ENCODE measurements at regions not wholly inside any gene's neighbourhood (a gene's known extent, or its start where the extent isn't known, plus 50 kb on each side); places are given as distances from the start of the nearest gene placed in this dataset.
"Not testable (repeated sequence)": the region's sequence is repeated elsewhere in the genome, so short reads cannot be mapped to it uniquely, and the experiment has no call there.

GRCh38 chr12:86634456-86635410 is 378.5 kb upstream of the MGAT4C start:
- no peak for DNase-seq

- DNase-seq, result no peak
Measured at GRCh38 chr12:86627001-86627400, 370.8 kb upstream of the MGAT4C start.

GRCh38 chr12:86623267-86623666 is 367.1 kb upstream of the MGAT4C start:
- DNase-seq, result no peak

- DNase-seq, result no peak
Measured at GRCh38 chr12:86621957-86622356, 365.8 kb upstream of the MGAT4C start.

- no peak for DNase-seq
Measured at GRCh38 chr12:86613311-86613710, 357.1 kb upstream of the MGAT4C start.

- no peak for DNase-seq
Measured at GRCh38 chr12:86608638-86609037, 352.4 kb upstream of the MGAT4C start.

GRCh38 chr12:86601550-86602308 is 345.5 kb upstream of the MGAT4C start:
- DNase-seq, result no peak

GRCh38 chr12:86600664-86601231 is 344.6 kb upstream of the MGAT4C start:
- DNase-seq, result no peak

- DNase-seq, result no peak
Measured at GRCh38 chr12:86597431-86597830, 341.2 kb upstream of the MGAT4C start.

- no peak for DNase-seq
Measured at GRCh38 chr12:86590296-86590695, 334.1 kb upstream of the MGAT4C start.

- DNase-seq, result no peak
Measured at GRCh38 chr12:86574143-86574542, 318.0 kb upstream of the MGAT4C start.

GRCh38 chr12:86572455-86572854 is 316.3 kb upstream of the MGAT4C start:
- DNase-seq, result no peak

GRCh38 chr12:86565038-86565437 is 308.8 kb upstream of the MGAT4C start:
- DNase-seq, result no peak

GRCh38 chr12:86555491-86555890 is 299.3 kb upstream of the MGAT4C start:
- not testable (repeated sequence) for DNase-seq

- DNase-seq, result no peak
Measured at GRCh38 chr12:86551146-86551571, 295.0 kb upstream of the MGAT4C start.

- no peak for DNase-seq
Measured at GRCh38 chr12:86550218-86551145, 294.3 kb upstream of the MGAT4C start.

- no peak for DNase-seq
Measured at GRCh38 chr12:86543716-86544115, 287.5 kb upstream of the MGAT4C start.

- no peak for DNase-seq
Measured at GRCh38 chr12:86530996-86531655, 274.9 kb upstream of the MGAT4C start.

GRCh38 chr12:86526060-86526595 is 269.9 kb upstream of the MGAT4C start:
- DNase-seq, result no peak

GRCh38 chr12:86523844-86524243 is 267.7 kb upstream of the MGAT4C start:
- DNase-seq, result no peak

GRCh38 chr12:86521870-86522269 is 265.7 kb upstream of the MGAT4C start:
- DNase-seq, result no peak

- no peak for DNase-seq
Measured at GRCh38 chr12:86513226-86513625, 257.0 kb upstream of the MGAT4C start.

Data from GDM1 (cell line).